ENCODE measurements at regions not wholly inside any gene's neighbourhood (a gene's known extent, or its start where the extent isn't known, plus 50 kb on each side); places are given as distances from the start of the nearest gene placed in this dataset.

- no peak overlapping the region for H3K4me2 ChIP-seq
- H3K27me3 ChIP-seq (ENCODE audit: insufficient read depth) = no peaks in the 10 kb centered on the region
- H3K4me1 ChIP-seq (ENCODE audit: insufficient read depth) = no peaks in the 10 kb centered on the region
- no peaks in the 10 kb centered on the region for H4K20me1 ChIP-seq (replicated peaks; ENCODE audit: insufficient read depth)
- DNase-seq (ENCODE audit: low spot score) = peak; percentile 63
- peaks cover 7% of the 10 kb centered on the region for H3K27me3 Mint-ChIP-seq (ENCODE audit: insufficient read depth, low read depth, poor library complexity)
- peaks cover 3% of the 10 kb centered on the region; the same call in 1 of the 3 replicates for H3K9me3 Mint-ChIP-seq
- H2AFZ ChIP-seq = peak overlapping the region; percentile 94
- ATAC-seq = peak; percentile 96
- H3K36me3 ChIP-seq (ENCODE audit: insufficient read depth) = no peaks in the 10 kb centered on the region
- H3K9me2 ChIP-seq (ENCODE audit: insufficient read depth) = no peaks in the 10 kb centered on the region; the same call in 1 of the 2 replicates
- no peak overlapping the region for H3K27ac ChIP-seq (ENCODE audit: low read depth)
- no peak overlapping the region for H3K27ac Mint-ChIP-seq
- H3K4me3 ChIP-seq = no peak overlapping the region
- no peaks in the 10 kb centered on the region for H3K36me3 Mint-ChIP-seq (ENCODE audit: low read depth)
- H3K4me1 Mint-ChIP-seq = peaks cover 14% of the 10 kb centered on the region
- no peak overlapping the region for H3K4me3 Mint-ChIP-seq
- TF ChIP-seq CTCF (conservative IDR thresholded peaks at IDR 0.05; ENCODE audit: low read depth in 2 of 2) (no peak), STAT1 (IDR thresholded peaks at IDR 0.05; ENCODE audit: unreplicated experiment) (no peak), CREB1 (CRISPR knock-in tag; IDR thresholded peaks at IDR 0.05; ENCODE audit: low read depth) (no peak), ZNF331 (CRISPR knock-in tag; IDR thresholded peaks at IDR 0.05; ENCODE audit: low read depth) (no peak), ZNF462 (CRISPR knock-in tag; IDR thresholded peaks at IDR 0.05) (no peak), REST (IDR thresholded peaks at IDR 0.05; ENCODE audit: unreplicated experiment) (no peak), NANOG (IDR thresholded peaks at IDR 0.05; ENCODE audit: borderline replicate concordance) (no peak), EZH2 (IDR thresholded peaks at IDR 0.05; ENCODE audit: low read depth, unreplicated experiment) (no peak), JUNB (IDR thresholded peaks at IDR 0.05; ENCODE audit: unreplicated experiment) (no peak), ZNF114 (CRISPR knock-in tag; IDR thresholded peaks at IDR 0.05) (no peak)
- H3K79me2 ChIP-seq (replicated peaks; ENCODE audit: insufficient read depth) = no peaks in the 10 kb centered on the region
- no peaks in the 10 kb centered on the region for H3F3A ChIP-seq (replicated peaks; ENCODE audit: low read depth)
Measured at GRCh38 chr2:15826273-15826717, 114.1 kb upstream of the MYCN start.

All from GM23338 (cell line).